NB4 (cell line): ENCODE measurements at regions not wholly inside any gene's neighbourhood (a gene's known extent, or its start where the extent isn't known, plus 50 kb on each side); places are given as distances from the start of the nearest gene placed in this dataset.
A peak's percentile ranks its signal among the peaks of the same experiment; 100 is the strongest.
"Not testable (repeated sequence)": the region's sequence is repeated elsewhere in the genome, so short reads cannot be mapped to it uniquely, and the experiment has no call there.

Source experiments
- DNase-seq: peaks from one replicate; pipeline ENCODE4 v3.0.0; 2010; ENCODE audit warnings: low read depth
- H3K4me3 ChIP-seq: one replicate; pipeline ENCODE4 v1.5.1; 2011; ENCODE audit warnings: mild to moderate bottlenecking, low read depth, low read length, moderate library complexity
- CTCF ChIP-seq: IDR thresholded peaks from one replicate; pipeline ENCODE4 v1.5.1; 2012; ENCODE audit warnings: low read depth, low read length
- MAX ChIP-seq: IDR thresholded peaks from 2 replicates; pipeline ENCODE4 v1.6.1; 2011; ENCODE audit warnings: low read depth, low read length
- MYC ChIP-seq: IDR thresholded peaks from 2 replicates; pipeline ENCODE4 v1.6.1; 2011; ENCODE audit warnings: low read depth, low read length
- POLR2A ChIP-seq: IDR thresholded peaks from 2 replicates; pipeline ENCODE4 v1.6.1; 2011; ENCODE audit warnings: mild to moderate bottlenecking; ENCODE audit not compliant: insufficient read length; ENCODE audit errors: extremely low read depth

- TF ChIP-seq POLR2A (no peak), MYC (no peak), MAX (no peak), CTCF (no peak)
- DNase-seq: no peak
- no peak overlapping the region for H3K4me3 ChIP-seq
Measured at GRCh38 chr17:33562792-33563191, 269.7 kb upstream of the ASIC2 start.

- no peak overlapping the region for H3K4me3 ChIP-seq
- no peak for DNase-seq
- TF ChIP-seq MYC (no peak), POLR2A (no peak), MAX (no peak), CTCF (no peak)
Measured at GRCh38 chr17:33564146-33564545, 271.1 kb upstream of the ASIC2 start.

GRCh38 chr17:33567223-33567622 lies 274.1 kb upstream of the ASIC2 start:
- DNase-seq: no peak
- H3K4me3 ChIP-seq: no peak overlapping the region
- TF ChIP-seq MYC: no peak

- H3K4me3 ChIP-seq: no peak overlapping the region
- TF ChIP-seq CTCF (no peak), MAX (no peak), MYC (no peak), POLR2A (no peak)
- peak; percentile 7 for DNase-seq
Measured at GRCh38 chr17:33572615-33573014, 279.5 kb upstream of the ASIC2 start.

GRCh38 chr17:33574942-33575445 lies 281.9 kb upstream of the ASIC2 start:
- no peak for DNase-seq
- no peak for TF ChIP-seq POLR2A
- no peak for TF ChIP-seq CTCF
- TF ChIP-seq MYC: no peak
- no peak for TF ChIP-seq MAX
- H3K4me3 ChIP-seq: no peak overlapping the region

GRCh38 chr17:33579740-33580139 lies 286.6 kb upstream of the ASIC2 start:
- H3K4me3 ChIP-seq, DNase-seq: not testable (repeated sequence)

- DNase-seq: no peak
- H3K4me3 ChIP-seq: no peak overlapping the region
- TF ChIP-seq MYC (no peak), POLR2A (no peak), CTCF (no peak), MAX (no peak)
Measured at GRCh38 chr17:33580215-33580614, 287.1 kb upstream of the ASIC2 start.
